HepG2 (cell line): ENCODE measurements at regions not wholly inside any gene's neighbourhood (a gene's known extent, or its start where the extent isn't known, plus 50 kb on each side); places are given as distances from the start of the nearest gene placed in this dataset.

ENCODE experiments used
- ATAC-seq: fragments of 200-7000 bp; cut with Tn5 transposase; 3 replicates; pipeline ENCODE4 v1.9.1; 2020; ENCODE audit warnings: mild to moderate bottlenecking, moderate library complexity
- BruUV-seq: library from RNA; stranded (reverse); fragments of 400-500 nt; replicated peaks from 2 replicates; lab custom pipeline; 2021; lab: Mats Ljungman, UMichigan
- CTCF ChIA-PET: fragments of 300-600 bp; formaldehyde crosslinking; extraction: SDS; loops from one replicate; lab custom pipeline; 2021; ENCODE audit warnings: low total read pairs, inconsistent platforms, low intra/inter-chr PET ratio; lab: Yijun Ruan, JAX
- POLR2A ChIA-PET: fragments of 350-600 bp; sonication (Branson Sonifier 250); formaldehyde crosslinking; loops from one replicate; lab custom pipeline; 2020; ENCODE audit warnings: antibody characterized with exemption, inconsistent platforms; lab: Yijun Ruan, JAX
- DNase-seq: peaks from one replicate; pipeline ENCODE4 v3.0.0-alpha.2; 2015; ENCODE audit warnings: low spot score
- FAIRE-seq: peaks from 3 replicates; lab custom pipeline; 2011; peaks lifted over from hg19 to GRCh38; lab: Jason Lieb, UNC
- H2AFZ ChIP-seq: one replicate; pipeline ENCODE4 v1.6.1; 2011; ENCODE audit warnings: low read length, inconsistent platforms
- H3K27ac ChIP-seq: fragments of 300-600 bp; 3 replicates; pipeline ENCODE4 v1.8.0; 2011; ENCODE audit warnings: mixed run types, mild to moderate bottlenecking, mixed read lengths, low read length, inconsistent platforms; ENCODE audit not compliant: insufficient read depth; ENCODE audit errors: extremely low read length
- H3K27me3 ChIP-seq, 2 experiments: fragments of 200-600 bp in 1 of 2; 2 replicates in 1 of 2; 3 replicates in 1 of 2; pipeline versions ENCODE4 v1.6.0 to v1.8.0; 2011; ENCODE audit warnings: low read length in 2 of 2, mild to moderate bottlenecking in 2 of 2, moderate library complexity in 2 of 2, inconsistent platforms in 1 of 2; ENCODE audit not compliant: insufficient read depth in 2 of 2, control insufficient read depth in 1 of 2
- H3K36me3 ChIP-seq, 2 experiments: fragments of 200-600 bp in 1 of 2; replicated peaks in 1 of 2; 2 replicates in 1 of 2; 3 replicates in 1 of 2; pipeline versions ENCODE4 v1.5.1 to v1.8.0; 2011; ENCODE audit warnings: low read length in 2 of 2, inconsistent platforms in 1 of 2; ENCODE audit not compliant: insufficient read depth in 2 of 2, control insufficient read depth in 1 of 2
- H3K4me1 ChIP-seq: 2 replicates; pipeline ENCODE4 v1.5.1; 2012; ENCODE audit warnings: low read length, inconsistent platforms; ENCODE audit not compliant: insufficient read depth
- H3K4me2 ChIP-seq: 2 replicates; pipeline ENCODE4 v1.6.0; 2011; ENCODE audit warnings: low read depth, low read length, inconsistent platforms
- H3K4me3 ChIP-seq, 3 experiments: fragments of 200-600 bp in 1 of 3; sonication (generic), shearing (Covaris generic) in 1 of 3; replicated peaks in 1 of 3; 2 replicates each; pipeline ENCODE4 v1.5.1; 2011 to 2016; ENCODE audit warnings: low read length in 3 of 3, inconsistent platforms in 2 of 3, low read depth in 2 of 3, mild to moderate bottlenecking in 2 of 3, control low read depth in 1 of 3, mixed read lengths in 1 of 3; ENCODE audit not compliant: insufficient read depth in 1 of 3
- H3K79me2 ChIP-seq: one replicate; pipeline ENCODE4 v1.6.1; 2011; ENCODE audit warnings: low read length, inconsistent platforms; ENCODE audit not compliant: insufficient read depth
- H3K9ac ChIP-seq: 2 replicates; pipeline ENCODE4 v1.6.0; 2011; ENCODE audit warnings: mild to moderate bottlenecking, low read depth, low read length, inconsistent platforms; ENCODE audit not compliant: insufficient read depth
- H3K9me3 ChIP-seq: 2 replicates; pipeline ENCODE4 v1.5.1; 2012; ENCODE audit warnings: mild to moderate bottlenecking, low read length
- H4K20me1 ChIP-seq: 2 replicates; pipeline ENCODE4 v1.6.0; 2011; ENCODE audit warnings: inconsistent platforms, mild to moderate bottlenecking, low read length, moderate library complexity; ENCODE audit not compliant: insufficient read depth
- ARID5B ChIP-seq: IDR thresholded peaks from 2 replicates; pipeline ENCODE4 v1.4.0; 2020; ENCODE audit warnings: mild to moderate bottlenecking, missing genetic modification reagents
- ELF1 ChIP-seq: sonication (generic); formaldehyde crosslinking; IDR thresholded peaks from 2 replicates; pipeline ENCODE4 v1.4.0; 2020; ENCODE audit warnings: missing genetic modification reagents
- MEIS2 ChIP-seq: sonication (generic); formaldehyde crosslinking; IDR thresholded peaks from 2 replicates; pipeline ENCODE4 v1.9.0; 2021; ENCODE audit warnings: mild to moderate bottlenecking, missing genetic modification reagents
- MTF1 ChIP-seq: sonication (generic); formaldehyde crosslinking; IDR thresholded peaks from 2 replicates; pipeline ENCODE4 v1.5.0; 2020; ENCODE audit warnings: missing genetic modification reagents
- ONECUT2 ChIP-seq: sonication (generic); formaldehyde crosslinking; IDR thresholded peaks from 2 replicates; pipeline ENCODE4 v1.4.0; 2020; ENCODE audit warnings: missing genetic modification reagents
- PHF20 ChIP-seq: sonication (generic); formaldehyde crosslinking; IDR thresholded peaks from 2 replicates; pipeline ENCODE4 v1.5.0; 2020; ENCODE audit warnings: mild to moderate bottlenecking, missing genetic modification reagents
- SNRNP70 ChIP-seq: fragments of 200-400 bp; formaldehyde crosslinking; IDR thresholded peaks from 2 replicates; pipeline ENCODE4 v1.6.1; 2017; ENCODE audit warnings: mild to moderate bottlenecking, low read depth, low read length, moderate library complexity
- TAF1 ChIP-seq: sonication (generic); formaldehyde crosslinking; IDR thresholded peaks from 2 replicates; pipeline ENCODE4 v1.4.0; 2020; ENCODE audit warnings: missing genetic modification reagents
- ZNF124 ChIP-seq: sonication (generic); formaldehyde crosslinking; IDR thresholded peaks from 2 replicates; pipeline ENCODE4 v1.4.0; 2020; ENCODE audit warnings: missing genetic modification reagents
- ZNF563 ChIP-seq: sonication (generic); formaldehyde crosslinking; IDR thresholded peaks from 2 replicates; pipeline ENCODE4 v1.8.0; 2022; ENCODE audit warnings: mild to moderate bottlenecking, moderate library complexity, missing genetic modification reagents
- WGBS: methylation state at CpG from one replicate; pipeline ENCODE4 v1.1.6; 2017; ENCODE audit warnings: low lambda C conversion rate; 5-methylcytosine and 5-hydroxymethylcytosine counted together
- in situ Hi-C: cut with HindIII; loops from 2 replicates; pipeline ENCODE4 v1.10.0; 2017; ENCODE audit warnings: low pct_unique_long_range_greater_than_20kb; ENCODE audit not compliant: extremely low pct_ligation_motif_present
- intact Hi-C: fragments of 100-400 bp; cut with micrococcal nuclease; formaldehyde crosslinking; loops from one replicate; pipeline ENCODE4 v1.10.0; 2022; ENCODE audit not compliant: unreplicated experiment
- TF ChIP-seq, protein P1 (sequence below): sonication (generic); formaldehyde crosslinking; IDR thresholded peaks from 2 replicates; pipeline ENCODE4 v1.5.0; 2020; ENCODE audit warnings: mild to moderate bottlenecking, missing genetic modification reagents
- TF ChIP-seq, protein P2 (sequence below): sonication (generic); formaldehyde crosslinking; IDR thresholded peaks from 2 replicates; pipeline ENCODE4 v1.5.0; 2020; ENCODE audit warnings: missing genetic modification reagents

DNA sequence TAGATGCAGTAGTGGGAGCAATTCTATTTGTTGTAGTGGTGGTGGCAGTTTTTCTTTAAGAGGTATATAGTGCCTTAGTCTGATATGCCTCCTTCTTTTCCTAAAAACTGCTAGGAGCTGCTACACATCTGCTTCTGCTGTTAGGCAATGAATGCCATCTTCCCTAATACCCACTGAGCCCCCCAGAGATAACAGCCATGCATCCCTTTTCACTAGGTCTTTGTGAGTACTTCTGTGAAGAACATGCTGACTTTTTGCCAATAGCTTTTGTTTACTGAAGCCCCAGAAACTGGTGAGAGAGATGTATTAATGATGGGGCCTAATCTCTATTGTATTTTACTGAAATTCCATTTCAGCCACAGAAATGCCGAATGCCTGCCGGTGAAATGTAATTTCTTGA lies 92.6 kb upstream of the CHL1 start (continued):
- TF ChIP-seq ARID5B (CRISPR knock-in tag) (no peak), ZNF124 (CRISPR knock-in tag) (no peak), ZNF563 (CRISPR knock-in tag) (no peak), SNRNP70 (no peak), MEIS2 (CRISPR knock-in tag) (no peak), TAF1 (CRISPR knock-in tag) (no peak)
- TF ChIP-seq, protein P1, sequence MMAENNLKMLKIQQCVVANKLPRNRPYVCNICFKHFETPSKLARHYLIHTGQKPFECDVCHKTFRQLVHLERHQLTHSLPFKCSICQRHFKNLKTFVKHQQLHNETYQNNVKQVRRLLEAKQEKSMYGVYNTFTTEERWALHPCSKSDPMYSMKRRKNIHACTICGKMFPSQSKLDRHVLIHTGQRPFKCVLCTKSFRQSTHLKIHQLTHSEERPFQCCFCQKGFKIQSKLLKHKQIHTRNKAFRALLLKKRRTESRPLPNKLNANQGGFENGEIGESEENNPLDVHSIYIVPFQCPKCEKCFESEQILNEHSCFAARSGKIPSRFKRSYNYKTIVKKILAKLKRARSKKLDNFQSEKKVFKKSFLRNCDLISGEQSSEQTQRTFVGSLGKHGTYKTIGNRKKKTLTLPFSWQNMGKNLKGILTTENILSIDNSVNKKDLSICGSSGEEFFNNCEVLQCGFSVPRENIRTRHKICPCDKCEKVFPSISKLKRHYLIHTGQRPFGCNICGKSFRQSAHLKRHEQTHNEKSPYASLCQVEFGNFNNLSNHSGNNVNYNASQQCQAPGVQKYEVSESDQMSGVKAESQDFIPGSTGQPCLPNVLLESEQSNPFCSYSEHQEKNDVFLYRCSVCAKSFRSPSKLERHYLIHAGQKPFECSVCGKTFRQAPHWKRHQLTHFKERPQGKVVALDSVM (CRISPR knock-in tag): no peak

DNA sequence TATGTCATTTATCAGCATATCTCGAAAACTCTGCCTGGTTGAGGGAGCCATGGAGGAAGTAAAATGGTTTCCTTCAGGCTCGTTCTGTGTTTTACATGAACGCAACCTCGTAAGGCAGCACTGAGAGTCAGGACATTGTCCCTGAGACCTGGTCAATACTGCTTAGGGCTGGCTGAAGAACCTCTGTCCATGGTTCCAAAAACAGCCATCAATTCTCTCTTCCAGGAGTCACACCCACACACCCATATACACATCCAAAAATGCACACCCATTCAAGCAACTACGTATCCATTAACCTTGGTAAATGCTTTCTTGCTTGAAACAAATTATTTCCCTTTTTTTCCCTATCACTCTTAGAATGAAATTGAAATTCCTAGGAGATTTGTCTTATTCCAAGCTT lies 91.0 kb upstream of the CHL1 start:
- H3K9me3 ChIP-seq: peaks cover 34% of the 10 kb centered on the region
- no peak for ATAC-seq
- no peaks in the 10 kb centered on the region for H3K4me1 ChIP-seq
- H3K27ac ChIP-seq: no peak overlapping the region
- H3K4me3 ChIP-seq: no peak overlapping the region
- POLR2A ChIA-PET: no interaction called here
- FAIRE-seq: no peak
- no TSS peak for BruUV-seq
- no peaks in the 10 kb centered on the region for H3K36me3 ChIP-seq
- in situ Hi-C loops: no loop called here
- CTCF ChIA-PET: no interaction called here
- no peaks in the 10 kb centered on the region for H3K27me3 ChIP-seq
- no peak overlapping the region for H3K4me2 ChIP-seq
- intact Hi-C loops: no loop called here
- H3K9ac ChIP-seq: no peak overlapping the region
- no peaks in the 10 kb centered on the region for H3K79me2 ChIP-seq
- 39% methylated on average over 5 of the region's 5 CpGs for WGBS
- DNase-seq: no peak
- no peak overlapping the region for H2AFZ ChIP-seq
- H4K20me1 ChIP-seq: no peaks in the 10 kb centered on the region
- TF ChIP-seq ELF1 (CRISPR knock-in tag): no peak
- no peak for TF ChIP-seq ONECUT2 (CRISPR knock-in tag)
- TF ChIP-seq ARID5B (CRISPR knock-in tag): no peak
- no peak for TF ChIP-seq MTF1 (CRISPR knock-in tag)
- TF ChIP-seq, protein P2, sequence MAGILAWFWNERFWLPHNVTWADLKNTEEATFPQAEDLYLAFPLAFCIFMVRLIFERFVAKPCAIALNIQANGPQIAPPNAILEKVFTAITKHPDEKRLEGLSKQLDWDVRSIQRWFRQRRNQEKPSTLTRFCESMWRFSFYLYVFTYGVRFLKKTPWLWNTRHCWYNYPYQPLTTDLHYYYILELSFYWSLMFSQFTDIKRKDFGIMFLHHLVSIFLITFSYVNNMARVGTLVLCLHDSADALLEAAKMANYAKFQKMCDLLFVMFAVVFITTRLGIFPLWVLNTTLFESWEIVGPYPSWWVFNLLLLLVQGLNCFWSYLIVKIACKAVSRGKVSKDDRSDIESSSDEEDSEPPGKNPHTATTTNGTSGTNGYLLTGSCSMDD (CRISPR knock-in tag): no peak
- TF ChIP-seq PHF20 (CRISPR knock-in tag): no peak
